ENCODE measurements at regions not wholly inside any gene's neighbourhood (a gene's known extent, or its start where the extent isn't known, plus 50 kb on each side); places are given as distances from the start of the nearest gene placed in this dataset.

DNA sequence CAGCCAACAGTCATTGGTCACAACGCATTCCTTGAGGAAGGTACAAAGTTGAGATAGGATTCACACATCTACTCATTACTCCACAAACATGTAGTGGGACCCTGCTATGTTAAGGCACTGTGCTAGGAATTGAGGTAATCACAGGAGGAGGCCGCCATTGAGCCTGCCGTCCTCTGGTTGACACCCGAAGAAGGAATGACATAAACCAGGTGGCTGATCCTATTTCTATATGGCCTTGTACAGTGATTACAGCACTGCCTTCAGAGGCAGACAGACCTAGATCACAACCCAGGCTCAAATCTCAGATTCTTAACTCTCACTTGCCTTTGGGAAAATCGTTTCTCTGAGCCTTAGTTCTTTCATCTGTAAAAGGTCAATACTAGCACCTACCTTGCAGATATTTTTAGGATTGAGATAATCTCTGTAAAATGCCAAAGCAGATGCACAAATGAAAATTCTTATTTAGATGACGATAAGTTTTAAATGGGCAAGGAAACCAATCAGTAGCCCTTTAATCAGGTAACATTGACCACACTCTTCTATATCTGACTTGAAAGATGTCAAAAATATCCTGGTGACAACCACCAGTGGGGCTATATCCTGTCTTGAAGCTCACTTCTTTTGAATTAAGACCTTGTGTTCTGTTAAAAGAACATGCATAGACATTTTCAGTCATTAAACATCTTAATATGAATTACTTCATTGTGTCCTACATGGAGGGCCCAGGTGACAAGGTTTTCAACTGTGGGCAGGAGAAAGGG lies 251.6 kb downstream of the KCTD12 start:
- Histone ChIP-seq H3K36me3 (ENCODE audit: control insufficient read depth, insufficient read depth, low read length) (no peaks in the 10 kb centered on the region), H3K4me1 (ENCODE audit: control insufficient read depth, extremely low read depth, insufficient read depth, low read length) (peaks cover 3% of the 10 kb centered on the region), H3K9ac (ENCODE audit: insufficient read depth, low read length) (no peak overlapping the region), H3K4me3 (replicated peaks in 1 of 4; ENCODE audit: control extremely low read depth in 1 of 4, insufficient read depth in 1 of 4, low read depth in 3 of 4, low read length in 4 of 4) (no peak overlapping the region), H3K27ac (ENCODE audit: insufficient read depth, low read length) (no peak overlapping the region), H4K20me1 (ENCODE audit: control insufficient read depth, extremely low read depth, insufficient read depth, low read length) (no peaks in the 10 kb centered on the region), H3K27me3 (ENCODE audit: control insufficient read depth, insufficient read depth, low read length) (no peaks in the 10 kb centered on the region), H2AFZ (ENCODE audit: low read length) (no peak overlapping the region), H3K9me3 (ENCODE audit: control insufficient read depth, insufficient read depth, low read depth, low read length) (no peaks in the 10 kb centered on the region), H3K79me2 (ENCODE audit: control insufficient read depth, insufficient read depth, low read length) (no peaks in the 10 kb centered on the region), H3K4me2 (ENCODE audit: extremely low read depth, insufficient read depth, low read length) (no peak overlapping the region)
- TF ChIP-seq, protein P1, sequence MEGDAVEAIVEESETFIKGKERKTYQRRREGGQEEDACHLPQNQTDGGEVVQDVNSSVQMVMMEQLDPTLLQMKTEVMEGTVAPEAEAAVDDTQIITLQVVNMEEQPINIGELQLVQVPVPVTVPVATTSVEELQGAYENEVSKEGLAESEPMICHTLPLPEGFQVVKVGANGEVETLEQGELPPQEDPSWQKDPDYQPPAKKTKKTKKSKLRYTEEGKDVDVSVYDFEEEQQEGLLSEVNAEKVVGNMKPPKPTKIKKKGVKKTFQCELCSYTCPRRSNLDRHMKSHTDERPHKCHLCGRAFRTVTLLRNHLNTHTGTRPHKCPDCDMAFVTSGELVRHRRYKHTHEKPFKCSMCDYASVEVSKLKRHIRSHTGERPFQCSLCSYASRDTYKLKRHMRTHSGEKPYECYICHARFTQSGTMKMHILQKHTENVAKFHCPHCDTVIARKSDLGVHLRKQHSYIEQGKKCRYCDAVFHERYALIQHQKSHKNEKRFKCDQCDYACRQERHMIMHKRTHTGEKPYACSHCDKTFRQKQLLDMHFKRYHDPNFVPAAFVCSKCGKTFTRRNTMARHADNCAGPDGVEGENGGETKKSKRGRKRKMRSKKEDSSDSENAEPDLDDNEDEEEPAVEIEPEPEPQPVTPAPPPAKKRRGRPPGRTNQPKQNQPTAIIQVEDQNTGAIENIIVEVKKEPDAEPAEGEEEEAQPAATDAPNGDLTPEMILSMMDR (conservative IDR thresholded peaks at IDR 0.05 in 1 of 2, IDR thresholded peaks at IDR 0.05 in 1 of 2; ENCODE audit: low read depth in 1 of 2, low read length in 2 of 2) = no peak
- TF ChIP-seq EZH2 (IDR thresholded peaks at IDR 0.05; ENCODE audit: low read length, missing control alignments) = no peak
- DNase-seq (ENCODE audit: low read depth in 2 of 2) = no peak

DNA sequence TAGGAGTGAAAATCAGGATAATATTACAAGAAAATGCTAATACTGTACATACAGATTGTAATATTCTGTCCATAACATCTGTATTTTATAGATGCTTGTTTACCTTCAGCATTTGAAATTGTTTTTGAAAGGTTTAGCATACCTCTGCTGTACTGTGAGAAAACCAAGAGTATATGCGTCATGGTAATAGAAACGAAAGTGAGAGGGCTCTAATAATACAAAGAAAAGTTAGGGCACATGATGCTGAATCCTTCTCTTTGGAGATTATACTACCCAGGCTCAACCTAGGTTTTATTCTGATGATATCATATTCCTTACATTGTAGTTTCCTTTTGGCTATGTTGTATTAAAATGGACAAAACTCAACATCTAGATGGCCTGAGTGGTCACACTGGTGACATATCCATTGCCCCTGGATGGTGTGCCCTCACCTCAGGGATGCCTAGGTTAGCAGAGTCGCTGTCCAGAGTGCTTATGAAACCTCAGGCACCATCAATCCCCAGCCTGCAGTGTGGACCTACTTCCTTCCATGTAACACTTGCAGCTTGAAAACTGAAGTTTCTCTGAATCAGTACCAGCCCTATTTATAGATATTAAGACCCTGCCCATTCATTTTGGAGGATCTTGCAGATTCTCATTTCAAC lies 253.7 kb downstream of the KCTD12 start:
- Histone ChIP-seq H3K27ac (ENCODE audit: insufficient read depth, low read length) (no peak overlapping the region), H3K9me3 (ENCODE audit: control insufficient read depth, insufficient read depth, low read depth, low read length) (no peaks in the 10 kb centered on the region)
- TF ChIP-seq, protein P1 (conservative IDR thresholded peaks at IDR 0.05 in 1 of 2, IDR thresholded peaks at IDR 0.05 in 1 of 2; ENCODE audit: low read depth in 1 of 2, low read length in 2 of 2) = no peak

DNA sequence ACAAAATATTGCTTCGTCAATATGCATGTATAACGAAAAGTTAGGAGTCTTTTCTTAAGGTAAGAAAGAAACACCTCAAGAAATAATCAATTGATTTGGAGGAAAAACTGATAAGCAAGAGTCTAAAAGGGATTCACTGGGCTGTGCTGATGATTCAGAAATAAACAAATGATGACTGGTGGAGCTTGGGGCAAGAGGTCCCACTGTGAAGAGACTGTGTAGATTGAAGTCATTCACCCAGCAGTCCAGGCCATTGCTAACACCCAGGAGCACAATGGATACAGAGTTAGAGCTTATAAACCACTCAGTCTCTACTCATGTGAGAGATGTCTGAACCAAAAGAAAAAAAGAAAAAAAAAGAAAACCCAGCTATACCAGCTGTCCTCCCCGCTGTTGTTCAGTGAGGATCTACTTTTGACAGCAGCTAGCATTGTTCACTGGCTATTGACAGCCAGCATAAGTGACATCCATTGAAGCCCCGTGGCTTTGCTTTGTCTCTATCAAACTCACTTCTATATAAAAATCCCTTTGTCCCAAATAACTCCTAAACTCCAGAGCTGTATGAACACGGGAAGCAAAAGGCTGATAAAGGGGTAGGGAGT lies 255.5 kb downstream of the KCTD12 start:
- no peak overlapping the region for H3K27ac ChIP-seq (ENCODE audit: insufficient read depth, low read length)
- TF ChIP-seq, protein P1 (conservative IDR thresholded peaks at IDR 0.05 in 1 of 2, IDR thresholded peaks at IDR 0.05 in 1 of 2; ENCODE audit: low read depth in 1 of 2, low read length in 2 of 2) = no peak
- no peak for TF ChIP-seq EZH2 (IDR thresholded peaks at IDR 0.05; ENCODE audit: low read length, missing control alignments)
- H3K4me1 ChIP-seq (ENCODE audit: control insufficient read depth, extremely low read depth, insufficient read depth, low read length) = no peaks in the 10 kb centered on the region
- H3K9ac ChIP-seq (ENCODE audit: insufficient read depth, low read length) = no peak overlapping the region
- H3K79me2 ChIP-seq (ENCODE audit: control insufficient read depth, insufficient read depth, low read length) = no peaks in the 10 kb centered on the region
- DNase-seq (ENCODE audit: low read depth in 2 of 2) = no peak
- H3K4me2 ChIP-seq (ENCODE audit: extremely low read depth, insufficient read depth, low read length) = no peak overlapping the region
- H3K36me3 ChIP-seq (ENCODE audit: control insufficient read depth, insufficient read depth, low read length) = no peaks in the 10 kb centered on the region
- no peak overlapping the region for H3K4me3 ChIP-seq (replicated peaks in 1 of 4; ENCODE audit: control extremely low read depth in 1 of 4, insufficient read depth in 1 of 4, low read depth in 3 of 4, low read length in 4 of 4)
- H2AFZ ChIP-seq (ENCODE audit: low read length) = no peak overlapping the region
- no peaks in the 10 kb centered on the region for H4K20me1 ChIP-seq (ENCODE audit: control insufficient read depth, extremely low read depth, insufficient read depth, low read length)
- no peaks in the 10 kb centered on the region for H3K27me3 ChIP-seq (ENCODE audit: control insufficient read depth, insufficient read depth, low read length)
- H3K9me3 ChIP-seq (ENCODE audit: control insufficient read depth, insufficient read depth, low read depth, low read length) = no peaks in the 10 kb centered on the region

More for the DNA sequence above, 253.7 kb downstream of the KCTD12 start:
- no peak overlapping the region for H3K4me2 ChIP-seq (ENCODE audit: extremely low read depth, insufficient read depth, low read length)
- no peaks in the 10 kb centered on the region for H3K79me2 ChIP-seq (ENCODE audit: control insufficient read depth, insufficient read depth, low read length)
- H3K4me3 ChIP-seq (replicated peaks in 1 of 4; ENCODE audit: control extremely low read depth in 1 of 4, insufficient read depth in 1 of 4, low read depth in 3 of 4, low read length in 4 of 4) = no peak overlapping the region
- H3K27me3 ChIP-seq (ENCODE audit: control insufficient read depth, insufficient read depth, low read length) = no peaks in the 10 kb centered on the region
- H3K36me3 ChIP-seq (ENCODE audit: control insufficient read depth, insufficient read depth, low read length) = no peaks in the 10 kb centered on the region
- H3K4me1 ChIP-seq (ENCODE audit: control insufficient read depth, extremely low read depth, insufficient read depth, low read length) = peaks cover 2% of the 10 kb centered on the region
- H3K9ac ChIP-seq (ENCODE audit: insufficient read depth, low read length) = no peak overlapping the region
- no peak overlapping the region for H2AFZ ChIP-seq (ENCODE audit: low read length)
- no peaks in the 10 kb centered on the region for H4K20me1 ChIP-seq (ENCODE audit: control insufficient read depth, extremely low read depth, insufficient read depth, low read length)
- DNase-seq (ENCODE audit: low read depth in 2 of 2) = no peak

Measured in fibroblast of lung (primary cell).